ENCODE measurements at regions not wholly inside any gene's neighbourhood (a gene's known extent, or its start where the extent isn't known, plus 50 kb on each side); places are given as distances from the start of the nearest gene placed in this dataset.

GRCh38 chr2:126827371-126827770 is 71.3 kb upstream of the TEX51 start:
- DNase-seq (ENCODE audit: low read depth) = no peak

GRCh38 chr2:126828051-126828450 is 70.6 kb upstream of the TEX51 start:
- no peak for DNase-seq (ENCODE audit: low read depth)

DNA sequence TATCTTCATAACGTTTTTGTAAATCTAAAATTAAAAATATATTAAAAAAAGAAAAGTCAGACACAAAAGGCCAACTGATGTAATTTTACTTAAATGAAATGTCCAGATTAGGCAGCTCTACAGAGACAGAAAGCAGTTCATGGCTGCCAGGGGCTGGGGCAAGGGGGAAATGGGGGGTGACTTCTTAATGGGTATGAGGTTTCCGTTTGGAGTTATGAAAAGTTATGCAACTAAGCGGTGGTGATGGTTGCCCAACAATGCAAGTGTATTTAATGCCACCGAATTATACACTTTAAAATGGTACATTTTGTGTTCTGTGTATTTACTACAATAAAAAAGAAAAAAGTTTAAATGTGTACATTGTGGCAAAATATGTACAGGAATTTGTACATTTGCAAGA is 70.2 kb upstream of the TEX51 start:
- DNase-seq (ENCODE audit: low read depth) = no peak

- no peak for DNase-seq (ENCODE audit: low read depth)
Measured at GRCh38 chr2:126831234-126832005, 67.3 kb upstream of the TEX51 start.

GRCh38 chr2:126832014-126832413 is 66.7 kb upstream of the TEX51 start:
- no peak for DNase-seq (ENCODE audit: low read depth)

DNA sequence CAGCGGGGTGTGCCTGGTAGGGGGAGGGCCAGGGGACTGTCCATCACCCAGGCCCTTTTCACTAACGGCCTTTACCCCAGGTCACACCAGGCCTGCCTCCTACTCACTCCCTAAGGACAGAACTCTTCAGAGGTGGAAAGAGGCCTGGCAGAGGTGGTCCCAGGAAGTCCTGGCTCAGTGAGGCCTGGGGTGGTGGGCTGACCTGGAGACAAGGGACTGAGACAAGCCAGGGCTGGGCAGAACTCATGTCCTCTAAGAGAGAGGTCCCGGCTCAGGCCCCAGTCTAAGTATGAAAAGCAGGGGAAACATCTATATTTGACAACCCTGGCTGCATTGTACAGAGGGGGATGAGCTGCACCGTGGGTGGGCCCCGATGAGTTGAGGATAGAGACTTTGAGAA is 65.9 kb upstream of the TEX51 start:
- no peak for DNase-seq (ENCODE audit: low read depth)

GRCh38 chr2:126834006-126834659 is 64.6 kb upstream of the TEX51 start:
- no peak for DNase-seq (ENCODE audit: low read depth)

GRCh38 chr2:126835261-126835660 is 63.4 kb upstream of the TEX51 start:
- DNase-seq (ENCODE audit: low read depth) = no peak

GRCh38 chr2:126835831-126836230 is 62.9 kb upstream of the TEX51 start:
- no peak for DNase-seq (ENCODE audit: low read depth)

- DNase-seq (ENCODE audit: low read depth) = no peak
Measured at GRCh38 chr2:126836761-126837679, 61.7 kb upstream of the TEX51 start.

DNA sequence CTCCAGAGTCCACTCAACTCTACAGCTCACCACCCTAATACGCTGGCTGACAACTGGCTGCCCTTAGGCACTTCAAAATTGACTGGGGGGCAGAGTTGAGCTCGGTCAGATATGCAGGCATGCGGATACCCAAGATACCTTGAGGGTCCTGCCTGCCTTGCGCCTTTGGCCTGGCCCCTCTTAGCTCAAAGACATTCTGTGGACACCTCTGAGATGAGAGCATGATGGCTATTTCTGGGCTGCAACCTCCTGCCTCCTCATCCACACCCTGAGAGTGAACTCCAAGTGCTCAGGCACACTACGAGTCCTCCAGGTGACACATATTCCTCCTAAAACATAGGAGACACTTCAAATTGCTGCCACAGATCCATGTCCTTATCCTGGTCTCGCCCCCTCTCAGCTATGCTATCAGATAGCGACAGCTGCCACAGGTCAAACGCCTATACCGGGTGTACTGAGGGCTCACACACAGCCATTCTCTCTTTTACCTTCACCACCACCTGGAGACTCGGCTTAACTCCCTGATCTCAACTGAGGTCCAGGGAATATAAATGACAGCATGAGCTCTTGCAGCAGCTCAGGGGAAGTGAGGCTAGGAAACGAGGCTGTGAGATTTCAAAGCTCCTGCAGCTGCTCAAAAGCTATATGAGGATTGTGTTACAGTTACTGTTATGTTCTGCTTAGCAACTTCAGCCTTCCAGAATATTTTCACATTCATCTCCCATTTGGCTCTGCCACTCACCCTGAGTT is 60.5 kb upstream of the TEX51 start:
- no peak for DNase-seq (ENCODE audit: low read depth)

DNA sequence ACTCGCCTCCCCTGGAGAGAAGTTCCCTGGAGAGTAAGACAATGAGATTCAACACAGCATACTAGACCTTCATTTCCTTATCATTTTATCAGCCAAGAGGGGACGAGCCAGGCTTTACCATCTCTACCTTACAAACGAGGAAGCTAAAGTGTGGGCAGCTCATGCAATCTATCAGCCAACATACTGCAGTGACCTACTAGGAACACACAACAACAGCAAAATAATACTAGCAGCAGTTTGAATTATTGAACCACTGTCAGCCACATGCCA is 60.0 kb upstream of the TEX51 start:
- DNase-seq (ENCODE audit: low read depth) = no peak

GRCh38 chr2:126839796-126840195 is 58.9 kb upstream of the TEX51 start:
- DNase-seq (ENCODE audit: low read depth) = no peak

- no peak for DNase-seq (ENCODE audit: low read depth)
Measured at GRCh38 chr2:126843081-126843480, 55.6 kb upstream of the TEX51 start.

- no peak for DNase-seq (ENCODE audit: low read depth)
Measured at GRCh38 chr2:126846241-126846640, 52.4 kb upstream of the TEX51 start.

Data from iris pigment epithelial cell (primary cell).